Glomerular visceral epithelial cell (primary cell): ENCODE measurements at regions not wholly inside any gene's neighbourhood (a gene's known extent, or its start where the extent isn't known, plus 50 kb on each side); places are given as distances from the start of the nearest gene placed in this dataset.

ENCODE experiments used
- DNase-seq: peaks from one replicate; pipeline ENCODE4 v3.0.0-alpha.2; 2016; ENCODE audit errors: extremely low spot score

DNA sequence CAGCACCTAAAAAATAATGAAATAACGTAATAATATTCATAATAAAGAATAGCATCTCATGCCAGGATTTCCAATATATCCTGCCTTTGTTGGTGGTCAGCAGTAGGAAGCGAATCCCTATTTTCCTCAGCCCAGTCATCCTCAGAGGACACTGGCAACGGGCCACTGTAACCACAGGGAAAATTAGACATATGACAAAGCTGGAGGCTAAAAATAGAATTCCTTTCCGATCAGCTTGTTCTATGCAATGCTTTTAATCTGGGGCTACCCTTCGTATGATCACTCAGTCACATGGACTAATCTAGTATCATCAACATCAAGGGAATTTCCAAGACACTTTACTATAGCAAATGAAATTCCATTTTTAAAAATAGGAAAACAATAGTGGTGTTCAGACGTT, 246.9 kb upstream of the KCNJ16 start:
- peak; percentile 66 for DNase-seq

GRCh38 chr17:69834494-69834893, 240.5 kb upstream of the KCNJ16 start:
- no peak for DNase-seq

DNA sequence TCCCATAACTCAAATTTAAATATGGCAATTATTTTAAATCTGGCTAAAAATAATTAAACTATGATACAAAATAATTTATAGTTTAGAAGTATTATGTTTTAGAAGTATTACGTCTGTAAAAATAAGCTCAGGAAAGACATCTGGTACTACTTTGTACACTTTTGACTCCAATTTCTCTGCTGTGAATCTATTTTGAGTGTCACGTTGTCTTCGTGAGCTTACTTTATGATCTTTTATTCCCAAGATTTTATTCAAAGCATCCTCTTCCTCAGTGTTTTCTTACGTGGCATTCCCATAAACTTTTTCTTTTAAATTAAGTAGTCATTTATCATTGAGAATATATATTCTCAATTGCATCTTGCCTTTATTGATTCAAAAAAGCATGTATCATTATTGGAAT, 223.3 kb upstream of the KCNJ16 start:
- no peak for DNase-seq

- DNase-seq: no peak
These were observed 221.3 kb upstream of the KCNJ16 start for GRCh38 chr17:69853541-69854224.

- no peak for DNase-seq
These were observed 220.7 kb upstream of the KCNJ16 start for GRCh38 chr17:69854225-69854780.

GRCh38 chr17:69856946-69857345, 218.1 kb upstream of the KCNJ16 start:
- no peak for DNase-seq

DNA sequence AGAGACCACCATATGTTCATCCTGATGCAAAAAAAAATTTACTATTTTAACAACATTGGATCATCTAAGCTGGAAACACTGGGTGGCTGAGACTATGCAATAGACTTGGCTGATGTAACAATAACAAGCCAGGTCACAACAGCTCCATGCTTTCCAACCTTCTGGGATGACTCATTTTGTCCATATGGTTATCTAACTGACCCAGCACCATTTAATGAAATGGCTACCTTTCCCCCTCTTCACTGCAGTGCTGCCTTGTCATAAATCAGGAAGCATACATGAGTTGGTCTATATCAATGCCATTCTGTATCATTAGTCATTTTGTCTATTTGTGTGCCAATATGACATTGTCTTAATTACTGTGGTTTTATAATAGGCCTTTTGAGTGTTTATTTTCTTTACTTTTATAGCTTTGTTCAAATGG, 217.6 kb upstream of the KCNJ16 start:
- peak; percentile 50 for DNase-seq

- no peak for DNase-seq
These were observed 216.6 kb upstream of the KCNJ16 start for GRCh38 chr17:69858460-69858859.

- DNase-seq: no peak
These were observed 214.8 kb upstream of the KCNJ16 start for GRCh38 chr17:69860142-69860680.

GRCh38 chr17:69864462-69864861, 210.6 kb upstream of the KCNJ16 start:
- DNase-seq: no peak

DNA sequence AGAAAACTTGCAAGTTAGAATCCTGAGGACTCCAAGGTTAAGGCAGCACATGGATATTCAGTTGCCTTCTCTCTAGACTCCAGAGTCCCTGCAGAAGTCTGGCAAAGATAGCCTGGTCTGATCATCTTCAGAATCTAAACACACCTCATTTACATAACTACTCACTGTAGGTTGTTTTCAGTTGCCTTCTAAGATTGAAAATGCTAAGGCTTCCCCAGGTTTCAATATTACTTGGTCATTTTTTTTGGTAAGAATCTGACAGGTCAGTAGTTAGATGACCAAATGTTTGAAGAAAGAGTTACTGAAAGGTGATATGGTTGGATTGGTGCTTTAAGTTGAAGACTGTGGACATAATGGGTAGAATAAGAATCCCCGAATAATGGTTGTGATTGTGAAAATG, 205.4 kb upstream of the KCNJ16 start:
- DNase-seq: no peak

- DNase-seq: peak; percentile 96
These were observed 204.9 kb upstream of the KCNJ16 start for GRCh38 chr17:69870091-69870530.

GRCh38 chr17:69870751-69871199, 204.2 kb upstream of the KCNJ16 start:
- peak; percentile 54 for DNase-seq

GRCh38 chr17:69871318-69871717, 203.7 kb upstream of the KCNJ16 start:
- no peak for DNase-seq

DNA sequence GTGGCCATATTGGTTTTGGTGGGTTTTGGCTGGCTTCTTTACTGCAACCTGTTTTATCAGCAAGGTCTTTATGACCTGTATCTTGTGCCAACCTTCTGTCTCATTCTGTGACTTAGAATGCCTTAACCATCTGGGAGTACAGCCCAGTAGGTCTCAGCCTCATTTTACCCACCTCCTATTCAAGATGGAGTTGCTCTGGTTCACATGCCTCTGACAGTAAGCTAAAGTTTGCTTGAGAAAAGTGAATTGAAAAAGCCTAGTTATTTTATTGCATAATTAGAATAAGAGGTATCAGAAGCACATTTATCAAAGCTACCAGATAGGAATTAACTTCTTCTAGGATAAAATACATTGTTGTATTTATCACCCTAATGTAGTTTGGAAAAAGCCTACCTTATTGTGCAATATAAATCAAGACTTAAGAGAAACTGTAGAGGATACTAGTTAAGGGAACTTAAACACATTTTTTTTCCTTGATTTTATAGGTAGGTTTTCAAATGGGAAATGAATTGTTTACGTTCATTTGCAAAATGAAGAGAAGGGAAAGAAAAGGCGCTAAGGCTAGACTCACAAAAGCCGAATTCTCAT, 202.3 kb upstream of the KCNJ16 start:
- no peak for DNase-seq

- DNase-seq: peak; percentile 16
These were observed 200.8 kb upstream of the KCNJ16 start for GRCh38 chr17:69874175-69874670.

- DNase-seq: no peak
These were observed 198.3 kb upstream of the KCNJ16 start for GRCh38 chr17:69876757-69877156.

DNA sequence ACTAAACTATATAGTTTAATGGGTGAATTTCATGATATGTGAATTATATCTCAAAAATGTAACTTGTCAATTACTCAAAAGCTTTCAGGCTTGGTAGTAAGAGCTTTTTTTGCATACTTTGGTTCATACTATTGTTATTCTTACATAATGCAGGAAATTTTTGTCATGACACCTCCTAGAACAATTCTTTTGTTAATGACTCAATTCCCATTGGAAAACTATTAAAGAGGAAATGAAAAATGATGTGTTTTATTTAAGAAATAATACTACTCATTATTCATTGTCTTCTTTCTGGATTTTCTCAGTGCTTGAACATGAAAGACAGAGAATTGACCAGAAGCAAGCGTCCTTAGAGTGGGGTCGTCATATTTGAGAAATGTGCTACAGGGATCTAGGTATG, 196.4 kb upstream of the KCNJ16 start:
- DNase-seq: no peak

DNA sequence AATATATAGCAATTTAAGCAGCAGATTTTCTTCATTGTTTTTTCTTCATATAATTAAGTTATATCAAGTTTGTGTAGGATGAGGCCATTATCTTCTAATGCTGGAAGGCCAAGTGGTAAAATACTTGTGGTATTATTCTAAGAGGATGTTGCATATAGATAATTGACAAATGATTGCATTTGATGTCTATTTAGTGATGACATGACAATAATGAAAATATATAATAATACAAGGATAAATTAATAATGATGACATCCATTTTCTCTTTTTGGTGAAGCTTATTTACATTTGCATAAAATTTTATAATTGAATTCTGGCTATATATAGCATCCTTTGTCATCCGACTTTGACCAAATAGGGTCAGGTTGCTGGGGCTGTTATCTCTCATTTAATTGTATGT, 195.4 kb upstream of the KCNJ16 start:
- no peak for DNase-seq

DNA sequence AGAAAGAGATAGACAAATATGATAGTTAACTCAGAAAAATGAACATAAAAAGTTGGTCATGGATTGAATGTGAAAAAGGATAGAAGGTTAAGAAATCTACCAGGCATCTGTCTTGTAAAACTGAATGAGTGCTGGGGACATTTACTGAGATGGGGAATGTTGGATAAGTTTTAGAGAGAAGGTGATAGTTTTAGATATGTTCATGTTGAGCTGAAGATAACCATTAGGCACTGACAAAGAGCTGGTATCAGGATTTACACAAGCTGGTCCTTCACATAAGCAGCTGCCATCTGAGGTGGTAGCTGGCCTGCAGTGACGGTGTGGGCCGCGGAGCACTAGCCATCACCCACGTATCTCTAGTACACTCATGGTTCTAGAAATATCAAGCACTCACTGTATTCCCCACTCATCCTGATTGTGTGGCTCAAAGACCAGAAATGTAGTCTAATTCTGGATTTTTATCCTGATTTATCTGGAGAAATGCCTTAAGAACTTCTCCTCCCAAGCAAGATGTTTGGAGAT, 194.4 kb upstream of the KCNJ16 start:
- DNase-seq: no peak

DNA sequence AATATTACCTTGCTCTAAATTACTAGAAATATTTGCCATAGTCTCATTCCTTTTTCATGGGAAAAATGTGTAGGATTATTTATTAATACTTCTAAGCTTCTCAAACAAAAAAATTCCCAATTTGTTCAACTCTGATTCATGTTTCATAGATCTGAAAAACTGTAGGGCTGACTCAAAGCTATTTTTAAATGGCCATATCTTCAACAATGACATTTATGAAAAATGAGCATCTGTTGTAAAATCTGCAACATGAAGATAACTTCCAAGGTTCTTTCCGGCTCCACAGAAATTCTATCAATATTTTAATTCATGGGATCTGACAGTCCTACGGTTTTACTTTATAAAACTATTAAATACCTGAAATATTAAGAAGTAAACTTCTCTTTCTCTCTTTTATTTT, 192.7 kb upstream of the KCNJ16 start:
- no peak for DNase-seq

DNA sequence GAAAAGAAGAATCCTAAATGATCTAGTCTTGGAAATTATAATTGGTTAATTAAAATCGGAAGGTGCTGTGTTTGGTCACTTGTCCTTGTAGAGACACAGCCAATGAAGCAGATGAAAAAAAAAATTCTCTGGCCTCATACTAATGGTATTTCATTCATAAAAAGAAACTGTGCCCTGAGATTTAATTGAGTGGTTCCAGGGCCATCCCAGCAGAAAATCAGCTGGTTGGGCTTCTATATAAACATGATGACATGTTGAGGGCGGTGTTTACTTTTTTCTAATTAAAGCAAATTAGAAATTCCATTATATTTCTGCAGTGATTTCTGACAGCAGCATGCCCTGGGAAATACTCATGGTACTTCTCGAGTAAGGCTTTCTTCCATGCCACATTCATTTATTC, 191.9 kb upstream of the KCNJ16 start:
- DNase-seq: no peak

DNA sequence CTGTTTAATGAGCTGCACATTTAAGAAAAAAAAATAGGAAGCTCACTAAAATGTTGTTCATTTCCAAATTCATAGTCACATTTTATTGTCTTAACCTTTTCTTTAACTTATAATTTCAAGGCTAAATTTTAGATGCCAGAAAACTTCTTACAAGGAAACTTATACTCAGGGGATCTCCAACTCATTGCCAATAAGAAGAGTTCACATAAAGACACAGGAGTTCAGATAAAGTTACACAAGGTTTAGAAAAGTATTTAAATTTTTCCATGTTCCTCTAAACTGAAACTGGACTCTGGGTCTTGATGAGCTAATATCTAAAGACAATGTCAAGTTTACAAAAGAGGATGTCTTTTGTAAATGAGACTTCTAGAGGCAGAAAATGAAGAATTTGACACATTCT, 190.7 kb upstream of the KCNJ16 start:
- no peak for DNase-seq
